GM19035 (cell line): ENCODE measurements at regions not wholly inside any gene's neighbourhood (a gene's known extent, or its start where the extent isn't known, plus 50 kb on each side); places are given as distances from the start of the nearest gene placed in this dataset.

Source experiments
- ATAC-seq: cut with Tn5 transposase; IDR thresholded peaks from one replicate; pipeline ENCODE4 v1.9.1; 2021; ENCODE audit not compliant: unreplicated experiment

GRCh38 chr13:68199271-68199670 is 969.1 kb upstream of the PCDH9 start:
- ATAC-seq, result no peak

- no peak for ATAC-seq
Observed at GRCh38 chr13:68190818-68191217, 960.7 kb upstream of the PCDH9 start.

DNA sequence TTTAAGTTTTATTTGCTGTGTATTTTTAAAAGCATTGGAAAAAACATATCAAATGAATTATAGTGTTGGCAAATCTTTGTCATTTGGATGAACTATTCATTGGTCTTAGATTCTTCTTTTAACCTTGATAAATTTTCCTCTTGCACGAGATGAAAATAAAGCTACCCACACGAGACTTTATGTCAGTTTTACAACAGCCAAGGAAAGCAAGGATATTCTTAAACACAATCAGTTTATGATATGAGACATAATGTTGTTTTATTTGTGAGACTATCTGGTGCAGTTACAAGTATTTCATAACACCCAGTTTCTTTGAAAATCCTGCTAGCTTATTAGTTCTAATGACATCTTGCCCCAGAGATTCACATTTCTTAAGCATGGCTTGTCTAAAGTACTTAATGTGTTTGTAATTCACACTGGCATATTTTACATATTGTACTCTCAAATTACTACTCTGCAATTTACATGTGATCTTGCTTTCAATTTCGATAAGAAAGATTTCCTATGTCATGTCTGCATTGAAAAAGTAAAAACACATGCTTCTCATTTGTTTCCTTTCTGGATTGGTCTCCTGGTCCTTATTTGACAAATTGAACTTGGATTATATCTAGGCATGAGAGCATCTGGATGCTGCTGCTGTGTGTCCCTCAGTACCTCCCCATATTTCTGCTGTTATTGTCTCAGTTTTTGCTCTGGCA is 955.5 kb upstream of the PCDH9 start:
- ATAC-seq, result peak; percentile 73

DNA sequence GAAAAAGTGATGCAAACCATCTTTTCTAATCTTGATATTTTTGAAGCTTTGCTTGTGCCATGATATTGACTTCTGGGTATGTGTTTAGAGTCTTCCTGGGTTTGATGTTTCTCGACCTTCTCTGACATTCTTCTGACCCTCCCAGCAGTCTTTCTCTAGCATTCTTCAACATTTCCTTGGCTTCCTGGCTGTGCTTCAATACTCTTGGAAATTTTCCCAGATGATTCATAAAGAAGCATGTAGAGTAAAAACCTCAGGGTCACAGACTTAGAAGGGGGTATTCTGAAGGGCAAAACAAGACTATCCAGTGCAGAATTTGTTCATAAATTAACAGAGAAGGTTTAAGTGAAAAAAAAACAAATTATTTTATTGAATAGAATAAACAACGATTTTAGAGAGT is 946.3 kb upstream of the PCDH9 start:
- ATAC-seq, result no peak

- ATAC-seq, result no peak
Observed at GRCh38 chr13:68174893-68175292, 944.8 kb upstream of the PCDH9 start.

DNA sequence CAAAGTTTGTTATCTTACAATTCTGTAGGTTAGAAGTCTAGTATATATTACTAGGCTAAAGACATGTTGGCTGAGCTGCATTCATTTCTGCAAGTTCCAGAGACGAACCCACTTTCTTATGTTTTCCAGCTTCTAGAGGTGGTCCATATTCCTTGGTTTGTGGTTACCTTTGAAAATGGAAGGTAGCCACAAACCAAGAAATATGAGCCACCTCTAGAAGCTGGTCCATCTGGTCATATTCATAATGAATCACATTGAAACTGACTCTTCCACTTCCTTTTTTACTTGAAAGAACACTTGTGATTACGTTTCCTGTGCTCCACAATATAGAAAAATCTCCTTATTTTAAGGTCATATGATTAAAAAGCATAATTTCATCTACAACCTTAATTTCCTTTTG is 943.0 kb upstream of the PCDH9 start:
- ATAC-seq, result no peak

DNA sequence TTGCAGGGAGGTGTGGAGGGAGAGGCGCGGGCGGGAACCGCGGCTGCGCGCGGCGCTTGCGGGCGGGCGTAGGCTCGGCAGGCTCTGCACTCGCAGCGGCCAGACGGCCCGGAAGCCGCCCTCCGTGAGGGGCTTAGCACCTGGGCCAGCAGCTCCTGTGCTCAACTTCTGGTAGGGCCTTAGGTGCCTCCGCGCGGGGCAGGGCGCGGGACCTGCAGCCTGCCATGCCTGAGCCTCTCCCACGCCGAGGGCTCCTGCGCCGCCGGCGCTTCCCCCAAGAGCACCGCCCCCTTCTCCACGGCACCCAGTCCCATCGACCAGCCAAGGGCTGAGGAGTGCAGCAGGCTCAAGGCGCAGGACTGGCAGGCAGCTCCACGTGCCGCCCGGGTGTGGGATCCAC is 940.8 kb upstream of the PCDH9 start:
- no peak for ATAC-seq

DNA sequence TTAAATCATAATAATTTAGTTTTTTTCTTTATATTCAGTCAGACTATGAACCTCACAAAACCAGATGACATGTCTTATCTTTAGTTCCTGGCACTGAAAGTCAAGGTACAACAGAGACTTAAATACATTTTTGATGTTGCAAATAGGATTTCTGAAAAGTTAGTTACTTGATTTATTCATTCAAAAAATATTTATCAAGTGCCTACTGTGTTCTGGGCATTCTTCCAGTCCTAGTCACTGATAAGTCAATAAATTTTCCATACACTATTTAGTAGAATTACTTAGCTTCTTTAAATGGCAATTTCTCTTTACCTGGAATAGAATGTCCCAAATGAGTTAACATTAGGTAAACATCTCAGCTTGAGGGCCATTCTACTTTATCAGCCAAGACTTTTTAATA is 938.3 kb upstream of the PCDH9 start:
- ATAC-seq, result no peak

DNA sequence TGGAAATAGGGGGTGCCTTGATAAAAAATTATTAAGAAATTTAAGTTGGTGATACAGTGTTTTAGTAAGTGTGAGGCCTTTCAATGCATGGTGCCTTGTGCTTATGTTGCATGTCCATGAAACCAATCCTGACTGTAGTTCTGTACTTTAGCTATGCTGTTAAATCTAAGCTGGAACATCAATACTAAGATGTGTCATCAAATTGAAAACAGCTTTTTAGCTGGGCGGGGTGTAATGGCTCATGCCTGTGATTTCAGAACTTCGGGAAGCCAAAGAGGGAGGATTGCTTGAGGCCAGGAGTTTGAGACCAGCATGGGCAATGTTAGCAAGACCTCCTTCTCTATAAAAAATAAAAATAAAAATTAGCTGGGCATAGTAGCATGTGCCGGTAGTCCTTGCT is 930.3 kb upstream of the PCDH9 start:
- ATAC-seq, result no peak

DNA sequence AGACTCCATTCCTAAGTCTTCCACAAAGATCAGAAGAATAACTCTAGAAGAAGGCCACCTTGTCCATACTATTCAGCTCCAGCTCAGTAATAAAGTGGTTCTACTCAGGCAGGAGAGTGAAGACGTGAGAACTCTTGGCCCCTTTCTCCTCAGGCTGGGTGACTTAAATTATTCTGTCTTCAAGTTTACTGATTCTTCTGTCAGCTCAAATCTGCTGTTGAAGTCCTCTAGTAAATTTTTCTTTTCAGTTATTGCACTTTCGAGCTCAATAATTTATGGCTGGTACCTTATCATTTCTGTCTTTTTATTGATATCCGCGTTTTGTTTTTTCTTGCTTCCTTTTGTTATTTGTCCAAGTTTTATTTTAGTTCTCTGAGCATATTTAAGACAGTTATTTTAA is 922.3 kb upstream of the PCDH9 start:
- no peak for ATAC-seq

- ATAC-seq, result no peak
Observed at GRCh38 chr13:68145852-68146251, 915.7 kb upstream of the PCDH9 start.

DNA sequence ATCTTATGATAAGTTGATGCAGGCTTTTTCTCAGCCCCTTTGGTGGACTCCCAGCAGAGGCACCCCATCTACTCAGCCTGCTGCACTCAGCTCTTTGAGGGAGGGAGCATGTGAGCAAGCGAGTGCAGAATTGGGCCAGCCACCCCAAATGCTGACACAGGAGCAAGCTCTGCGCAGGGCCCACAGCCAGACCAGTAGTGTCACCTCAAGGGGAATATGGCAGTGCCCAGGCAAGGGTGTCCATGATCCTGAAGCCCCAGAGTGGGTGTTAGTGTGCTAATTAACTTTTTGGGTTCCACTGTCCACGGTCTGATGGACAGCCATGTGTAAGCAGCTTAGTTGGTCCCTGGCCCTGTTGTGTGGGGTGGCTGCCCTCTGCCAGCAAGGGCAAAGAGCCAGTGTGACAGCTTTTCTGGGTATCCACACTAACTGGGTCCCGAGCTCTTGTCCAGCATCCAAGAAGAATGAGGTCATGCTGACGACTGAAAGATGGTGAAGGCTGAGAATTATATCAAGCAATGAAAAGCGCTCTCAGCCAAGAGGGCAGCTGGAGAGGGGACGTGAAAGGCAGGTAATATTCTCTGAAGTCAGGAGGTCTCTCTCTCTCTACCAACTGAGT is 898.3 kb upstream of the PCDH9 start:
- ATAC-seq, result no peak

DNA sequence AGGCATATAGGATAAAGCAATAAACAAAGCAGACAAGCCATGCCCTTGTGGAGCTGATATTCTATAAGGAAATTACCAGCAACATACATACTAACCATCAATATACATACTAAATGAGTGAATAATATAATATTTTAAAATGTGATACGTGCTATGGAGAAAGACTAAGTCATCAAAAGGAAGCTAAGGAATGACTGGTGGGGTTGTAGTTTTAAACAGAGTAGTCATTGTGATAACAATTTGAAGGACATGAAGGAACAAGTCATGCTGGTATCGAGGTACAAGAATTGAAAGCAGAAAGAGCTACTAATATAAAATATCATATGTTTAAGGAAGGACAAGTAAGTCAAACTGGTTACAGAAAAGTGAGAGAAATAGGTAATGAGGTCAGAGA is 894.9 kb upstream of the PCDH9 start:
- no peak for ATAC-seq

GRCh38 chr13:68124437-68125086 is 894.4 kb upstream of the PCDH9 start:
- no peak for ATAC-seq

DNA sequence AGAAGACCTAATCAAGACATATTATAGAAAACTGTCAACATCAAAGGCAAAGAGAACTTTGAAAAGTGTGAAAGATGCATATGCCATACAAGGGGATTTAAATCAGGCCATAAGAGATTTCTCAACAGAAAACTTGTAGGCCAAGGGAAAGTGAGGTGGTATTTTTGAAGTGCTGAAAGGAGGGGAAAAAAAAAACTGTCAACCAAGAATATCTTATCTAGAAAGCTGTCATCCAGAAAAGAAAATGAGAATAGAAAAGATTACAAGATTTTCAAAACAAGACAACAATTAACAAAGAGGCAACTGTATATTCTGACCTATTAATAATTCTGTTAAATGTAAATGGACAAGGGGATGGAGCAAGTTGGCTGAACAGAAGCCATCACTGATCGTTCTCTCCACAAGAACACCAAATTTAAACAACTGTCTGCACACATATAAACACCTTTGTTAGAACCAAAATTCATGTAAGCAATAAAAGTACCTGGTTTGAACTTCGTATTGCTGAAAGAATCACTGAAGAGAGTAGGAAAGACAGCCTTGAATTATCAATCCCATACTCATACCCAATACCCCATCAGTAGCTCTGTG is 880.1 kb upstream of the PCDH9 start:
- no peak for ATAC-seq

DNA sequence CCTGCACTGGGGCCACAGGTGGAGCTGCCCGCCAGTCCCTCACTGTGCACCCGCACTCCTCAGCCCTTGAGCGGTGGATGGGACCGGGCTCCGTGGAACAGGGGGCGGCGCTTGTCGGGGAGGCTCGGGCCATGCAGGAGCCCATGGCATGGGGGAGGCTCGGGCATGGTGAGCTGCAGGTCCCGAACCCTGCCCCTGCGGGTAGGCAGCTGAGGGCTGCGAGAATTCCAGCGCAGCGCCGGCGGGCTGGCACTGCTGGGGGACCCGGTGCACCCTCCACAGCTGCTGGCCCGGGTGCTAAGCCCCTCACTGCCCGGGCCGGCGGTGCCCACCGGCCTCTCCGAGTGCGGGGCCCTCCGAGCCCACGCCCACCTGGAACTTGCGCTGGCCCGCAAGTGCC is 877.5 kb upstream of the PCDH9 start:
- no peak for ATAC-seq

DNA sequence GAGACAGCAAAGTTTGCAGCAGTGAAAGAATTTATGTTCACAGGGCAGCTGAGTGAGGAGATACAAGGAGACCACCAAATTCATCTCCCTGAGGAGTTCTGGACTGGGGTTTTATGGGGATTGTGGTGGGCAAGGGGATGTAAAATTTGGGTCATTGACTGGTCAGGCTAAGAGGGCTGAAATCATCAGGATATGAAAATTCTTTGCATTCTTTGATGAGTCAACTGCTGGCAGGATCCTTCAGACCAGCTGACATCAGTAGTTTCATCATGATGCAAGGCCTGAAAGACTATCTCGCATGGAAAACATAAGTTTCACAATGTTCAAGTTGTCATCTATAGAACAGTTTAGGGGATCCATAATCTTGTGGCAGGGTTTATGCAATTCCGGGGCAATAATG is 869.5 kb upstream of the PCDH9 start:
- ATAC-seq, result no peak

- no peak for ATAC-seq
Observed at GRCh38 chr13:68081061-68081460, 850.9 kb upstream of the PCDH9 start.

DNA sequence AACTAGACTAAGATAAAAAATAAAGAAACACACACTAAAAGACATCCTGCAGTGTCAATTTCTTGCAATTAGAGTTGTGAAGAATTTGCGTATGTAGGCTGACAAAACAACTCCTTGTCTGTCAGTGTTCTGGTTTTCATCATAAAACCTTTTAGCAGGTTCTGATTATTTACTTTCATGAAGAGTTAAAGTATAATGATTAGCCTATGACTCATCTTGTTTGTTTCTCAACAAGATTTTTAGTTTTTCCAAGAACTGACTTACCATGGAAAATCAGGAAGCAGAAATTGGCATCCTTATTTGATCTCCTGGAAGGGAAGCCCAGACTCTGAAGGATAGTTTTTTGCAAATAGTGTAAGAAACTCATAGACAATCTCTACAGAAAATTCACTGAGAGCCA is 848.7 kb upstream of the PCDH9 start:
- ATAC-seq, result no peak

- ATAC-seq, result no peak
Observed at GRCh38 chr13:68078469-68078868, 848.3 kb upstream of the PCDH9 start.

- no peak for ATAC-seq
Observed at GRCh38 chr13:68076046-68076445, 845.9 kb upstream of the PCDH9 start.

- no peak for ATAC-seq
Observed at GRCh38 chr13:68066879-68067513, 836.9 kb upstream of the PCDH9 start.
